ENCODE measurements at regions not wholly inside any gene's neighbourhood (a gene's known extent, or its start where the extent isn't known, plus 50 kb on each side); places are given as distances from the start of the nearest gene placed in this dataset.

DNA sequence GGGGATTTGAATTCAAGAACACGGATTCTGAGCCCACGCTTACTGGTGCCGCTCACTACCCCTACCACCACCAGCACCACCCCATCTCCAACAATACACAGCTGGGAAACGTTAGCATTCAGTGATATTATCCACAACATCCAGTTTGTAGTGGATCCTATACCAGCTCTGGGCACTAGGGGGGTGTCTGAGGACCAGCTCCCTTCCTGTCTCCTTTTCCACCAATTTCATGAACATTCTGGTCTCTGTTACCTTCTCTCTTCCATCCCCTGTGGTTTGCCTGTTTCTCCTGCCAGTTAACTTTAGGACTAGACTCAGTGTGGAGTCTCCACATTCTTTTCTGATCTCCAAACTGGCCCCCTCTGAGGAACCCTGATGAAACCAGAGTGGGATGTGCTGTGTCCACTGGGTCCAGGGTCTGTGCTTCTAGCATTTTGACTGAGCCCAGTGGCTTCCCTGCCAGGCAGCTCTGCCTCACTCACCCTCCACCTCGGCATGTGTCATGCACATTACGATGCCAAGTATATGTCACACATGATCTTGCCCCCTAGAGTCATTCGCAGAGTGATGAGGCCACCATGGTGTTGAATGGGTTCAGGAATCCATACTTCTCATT lies 187.0 kb upstream of the CDH13 start:
- Histone ChIP-seq H3K9me2 (ENCODE audit: insufficient read depth) (no peaks in the 10 kb centered on the region), H3K79me2 (ENCODE audit: low read depth) (no peaks in the 10 kb centered on the region), H3K27ac (no peak overlapping the region), H3F3A (ENCODE audit: insufficient read depth, low read depth) (no peaks in the 10 kb centered on the region), H3K4me2 (no peak overlapping the region), H3K9me3 (ENCODE audit: insufficient read depth, low read depth) (no peaks in the 10 kb centered on the region), H3K4me3 (no peak overlapping the region), H2AFZ (no peak overlapping the region), H3K36me3 (ENCODE audit: low read depth) (no peaks in the 10 kb centered on the region), H3K4me1 (replicated peaks; ENCODE audit: insufficient read depth) (no peaks in the 10 kb centered on the region), H3K27me3 (ENCODE audit: insufficient read depth, low read depth) (0 out of 2 replicates have a peak, but pooled peaks cover 3% of the 10 kb centered on the region), H4K20me1 (ENCODE audit: insufficient read depth) (no peaks in the 10 kb centered on the region)
- ChIA-PET CTCF (no interaction called here), POLR2A (ENCODE audit: unreplicated experiment) (no interaction called here)
- no peak for TF ChIP-seq EZH2 (IDR thresholded peaks at IDR 0.05; ENCODE audit: low read depth)
- TF ChIP-seq, protein P1, sequence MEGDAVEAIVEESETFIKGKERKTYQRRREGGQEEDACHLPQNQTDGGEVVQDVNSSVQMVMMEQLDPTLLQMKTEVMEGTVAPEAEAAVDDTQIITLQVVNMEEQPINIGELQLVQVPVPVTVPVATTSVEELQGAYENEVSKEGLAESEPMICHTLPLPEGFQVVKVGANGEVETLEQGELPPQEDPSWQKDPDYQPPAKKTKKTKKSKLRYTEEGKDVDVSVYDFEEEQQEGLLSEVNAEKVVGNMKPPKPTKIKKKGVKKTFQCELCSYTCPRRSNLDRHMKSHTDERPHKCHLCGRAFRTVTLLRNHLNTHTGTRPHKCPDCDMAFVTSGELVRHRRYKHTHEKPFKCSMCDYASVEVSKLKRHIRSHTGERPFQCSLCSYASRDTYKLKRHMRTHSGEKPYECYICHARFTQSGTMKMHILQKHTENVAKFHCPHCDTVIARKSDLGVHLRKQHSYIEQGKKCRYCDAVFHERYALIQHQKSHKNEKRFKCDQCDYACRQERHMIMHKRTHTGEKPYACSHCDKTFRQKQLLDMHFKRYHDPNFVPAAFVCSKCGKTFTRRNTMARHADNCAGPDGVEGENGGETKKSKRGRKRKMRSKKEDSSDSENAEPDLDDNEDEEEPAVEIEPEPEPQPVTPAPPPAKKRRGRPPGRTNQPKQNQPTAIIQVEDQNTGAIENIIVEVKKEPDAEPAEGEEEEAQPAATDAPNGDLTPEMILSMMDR (conservative IDR thresholded peaks at IDR 0.05) = peak; percentile 45; the same call in 1 of the 2 replicates
- no TSS peak for BruUV-seq (replicated peaks)
- no peak for DNase-seq
- intact Hi-C loops (cut with micrococcal nuclease; ENCODE audit: unreplicated experiment) = no loop called here

DNA sequence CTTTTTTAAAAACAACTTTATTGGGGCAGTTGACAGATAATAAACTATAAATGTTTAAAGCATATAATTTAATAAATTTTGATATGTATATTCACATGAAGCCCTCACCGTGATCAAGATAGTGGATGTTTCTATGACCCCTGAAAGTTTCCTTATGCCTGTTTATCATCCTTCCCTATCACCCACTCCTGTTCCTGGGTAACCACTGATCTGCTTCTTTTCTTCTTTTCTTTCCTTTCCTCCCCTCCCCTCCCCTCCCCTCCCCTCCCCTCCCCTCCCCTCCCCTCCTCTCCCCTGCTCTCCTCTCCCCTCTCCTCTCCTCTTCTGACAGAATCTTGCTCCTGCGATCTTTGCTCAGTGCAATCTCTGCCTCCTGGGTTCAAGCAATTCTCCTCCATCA lies 193.7 kb upstream of the CDH13 start:
- CTCF ChIA-PET = no interaction called here
- H3K4me3 ChIP-seq = no peak overlapping the region
- no peaks in the 10 kb centered on the region for H4K20me1 ChIP-seq (ENCODE audit: insufficient read depth)
- no peak overlapping the region for H3K27ac ChIP-seq
- POLR2A ChIA-PET (ENCODE audit: unreplicated experiment) = no interaction called here
- H3K9me2 ChIP-seq (ENCODE audit: insufficient read depth) = no peaks in the 10 kb centered on the region
- TF ChIP-seq EZH2 (IDR thresholded peaks at IDR 0.05; ENCODE audit: low read depth) = no peak
- TF ChIP-seq, protein P1 (conservative IDR thresholded peaks at IDR 0.05) = no peak
- no peak overlapping the region for H2AFZ ChIP-seq
- intact Hi-C loops (cut with micrococcal nuclease; ENCODE audit: unreplicated experiment) = no loop called here
- DNase-seq = no peak
- H3K36me3 ChIP-seq (ENCODE audit: low read depth) = no peaks in the 10 kb centered on the region
- H3K4me2 ChIP-seq = no peak overlapping the region
- peaks cover 22% of the 10 kb centered on the region; the same call in 1 of the 2 replicates for H3K27me3 ChIP-seq (ENCODE audit: insufficient read depth, low read depth)
- no peaks in the 10 kb centered on the region for H3K79me2 ChIP-seq (ENCODE audit: low read depth)
- H3K9me3 ChIP-seq (ENCODE audit: insufficient read depth, low read depth) = no peaks in the 10 kb centered on the region
- no peaks in the 10 kb centered on the region for H3K4me1 ChIP-seq (replicated peaks; ENCODE audit: insufficient read depth)
- H3F3A ChIP-seq (ENCODE audit: insufficient read depth, low read depth) = no peaks in the 10 kb centered on the region
- no TSS peak for BruUV-seq (replicated peaks)

GRCh38 chr16:82432261-82432660 lies 194.5 kb upstream of the CDH13 start:
- peaks cover 22% of the 10 kb centered on the region; the same call in 1 of the 2 replicates for H3K27me3 ChIP-seq (ENCODE audit: insufficient read depth, low read depth)

More at GRCh38 chr16:82432261-82432660, 194.5 kb upstream of the CDH13 start:
- intact Hi-C loops (cut with micrococcal nuclease; ENCODE audit: unreplicated experiment) = no loop called here
- DNase-seq = no peak
- no peaks in the 10 kb centered on the region for H4K20me1 ChIP-seq (ENCODE audit: insufficient read depth)
- no peaks in the 10 kb centered on the region for H3K9me3 ChIP-seq (ENCODE audit: insufficient read depth, low read depth)
- no peak overlapping the region for H3K4me2 ChIP-seq
- no peaks in the 10 kb centered on the region for H3K36me3 ChIP-seq (ENCODE audit: low read depth)
- ChIA-PET POLR2A (ENCODE audit: unreplicated experiment) (no interaction called here), CTCF (no interaction called here)
- no peaks in the 10 kb centered on the region for H3K4me1 ChIP-seq (replicated peaks; ENCODE audit: insufficient read depth)
- no peak overlapping the region for H3K4me3 ChIP-seq
- H3K27ac ChIP-seq = no peak overlapping the region
- TF ChIP-seq EZH2 (IDR thresholded peaks at IDR 0.05; ENCODE audit: low read depth) = no peak
- TF ChIP-seq, protein P1 (conservative IDR thresholded peaks at IDR 0.05) = no peak
- H3K79me2 ChIP-seq (ENCODE audit: low read depth) = no peaks in the 10 kb centered on the region
- H3F3A ChIP-seq (ENCODE audit: insufficient read depth, low read depth) = no peaks in the 10 kb centered on the region
- H3K9me2 ChIP-seq (ENCODE audit: insufficient read depth) = no peaks in the 10 kb centered on the region
- H2AFZ ChIP-seq = no peak overlapping the region
- BruUV-seq (replicated peaks) = no TSS peak

All from PC-9 (cell line).